ENCODE measurements at regions not wholly inside any gene's neighbourhood (a gene's known extent, or its start where the extent isn't known, plus 50 kb on each side); places are given as distances from the start of the nearest gene placed in this dataset.
"Not testable (repeated sequence)": the region's sequence is repeated elsewhere in the genome, so short reads cannot be mapped to it uniquely, and the experiment has no call there.

GRCh38 chr14:97158102-97158501 is 360.9 kb downstream of the VRK1 start:
- TF ChIP-seq CTCF (IDR thresholded peaks at IDR 0.05; ENCODE audit: unreplicated experiment) = no peak
- H3K9me3 Mint-ChIP-seq (ENCODE audit: unreplicated experiment) = peaks cover 8% of the 10 kb centered on the region
- peaks cover 1% of the 10 kb centered on the region for H3K27me3 Mint-ChIP-seq (ENCODE audit: unreplicated experiment)
- no peaks in the 10 kb centered on the region for H3K4me1 Mint-ChIP-seq (ENCODE audit: unreplicated experiment)
- no peak for DNase-seq (ENCODE audit: low spot score)
- no peak overlapping the region for H3K4me3 Mint-ChIP-seq (ENCODE audit: unreplicated experiment)
- no peak overlapping the region for H3K27ac Mint-ChIP-seq (ENCODE audit: unreplicated experiment)
- H3K36me3 Mint-ChIP-seq (ENCODE audit: low read depth, unreplicated experiment) = peaks cover 5% of the 10 kb centered on the region

DNA sequence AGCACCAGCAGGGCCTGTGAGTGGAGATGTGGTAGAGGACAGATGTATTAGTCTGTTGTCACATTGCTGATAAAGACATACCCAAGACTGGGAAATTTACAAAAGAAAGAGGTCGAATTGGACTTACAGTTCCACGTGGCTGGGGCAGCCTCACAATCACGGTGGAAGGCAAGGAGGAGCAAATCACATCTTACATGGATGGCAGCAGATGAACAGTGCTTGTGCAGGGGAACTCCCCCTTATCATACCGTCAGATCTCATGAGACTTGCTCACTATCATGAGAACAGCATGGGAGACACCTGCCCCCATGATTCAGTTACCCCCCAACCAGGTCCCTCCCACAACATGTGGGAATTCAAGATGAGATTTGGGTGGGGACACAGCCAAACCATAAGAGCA is 361.9 kb downstream of the VRK1 start:
- no peak overlapping the region for H3K27ac Mint-ChIP-seq (ENCODE audit: unreplicated experiment)
- DNase-seq (ENCODE audit: low spot score) = no peak
- H3K36me3 Mint-ChIP-seq (ENCODE audit: low read depth, unreplicated experiment) = peaks cover 5% of the 10 kb centered on the region
- no peak overlapping the region for H3K4me3 Mint-ChIP-seq (ENCODE audit: unreplicated experiment)
- TF ChIP-seq CTCF (IDR thresholded peaks at IDR 0.05; ENCODE audit: unreplicated experiment) = no peak
- H3K4me1 Mint-ChIP-seq (ENCODE audit: unreplicated experiment) = no peaks in the 10 kb centered on the region
- peaks cover 8% of the 10 kb centered on the region for H3K9me3 Mint-ChIP-seq (ENCODE audit: unreplicated experiment)
- H3K27me3 Mint-ChIP-seq (ENCODE audit: unreplicated experiment) = peaks cover 1% of the 10 kb centered on the region

GRCh38 chr14:97162621-97163020 is 365.4 kb downstream of the VRK1 start:
- TF ChIP-seq CTCF (IDR thresholded peaks at IDR 0.05; ENCODE audit: unreplicated experiment) = no peak
- Mint-ChIP-seq H3K27ac (ENCODE audit: unreplicated experiment) (no peak overlapping the region), H3K27me3 (ENCODE audit: unreplicated experiment) (no peaks in the 10 kb centered on the region), H3K36me3 (ENCODE audit: low read depth, unreplicated experiment) (peaks cover 5% of the 10 kb centered on the region), H3K4me1 (ENCODE audit: unreplicated experiment) (no peaks in the 10 kb centered on the region), H3K4me3 (ENCODE audit: unreplicated experiment) (no peak overlapping the region), H3K9me3 (ENCODE audit: unreplicated experiment) (peaks cover 8% of the 10 kb centered on the region)
- DNase-seq (ENCODE audit: low spot score) = no peak

DNA sequence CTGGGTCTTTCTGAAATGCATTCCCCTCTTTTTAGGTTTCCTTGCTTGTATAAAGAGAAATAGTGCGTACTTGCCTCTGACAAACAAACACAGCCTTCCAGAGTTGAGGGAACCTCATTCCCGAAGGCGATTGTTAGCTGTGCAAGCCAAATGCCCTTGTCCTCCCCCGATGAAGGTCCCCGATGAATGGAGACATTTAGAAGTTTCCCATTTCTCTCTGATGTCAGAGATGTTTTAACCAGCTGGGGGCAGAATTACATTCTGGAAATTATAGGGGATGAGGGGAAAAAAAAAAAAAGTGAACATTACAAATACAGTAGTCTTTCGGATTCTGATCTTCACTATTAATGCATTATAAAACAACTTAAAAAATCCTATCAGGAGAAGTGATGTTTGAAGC is 366.8 kb downstream of the VRK1 start:
- Mint-ChIP-seq H3K4me1 (ENCODE audit: unreplicated experiment) (no peaks in the 10 kb centered on the region), H3K4me3 (ENCODE audit: unreplicated experiment) (no peak overlapping the region), H3K36me3 (ENCODE audit: low read depth, unreplicated experiment) (peaks cover 1% of the 10 kb centered on the region), H3K27ac (ENCODE audit: unreplicated experiment) (no peak overlapping the region), H3K9me3 (ENCODE audit: unreplicated experiment) (peaks cover 5% of the 10 kb centered on the region), H3K27me3 (ENCODE audit: unreplicated experiment) (peaks cover 4% of the 10 kb centered on the region)
- DNase-seq (ENCODE audit: low spot score) = no peak
- no peak for TF ChIP-seq CTCF (IDR thresholded peaks at IDR 0.05; ENCODE audit: unreplicated experiment)

DNA sequence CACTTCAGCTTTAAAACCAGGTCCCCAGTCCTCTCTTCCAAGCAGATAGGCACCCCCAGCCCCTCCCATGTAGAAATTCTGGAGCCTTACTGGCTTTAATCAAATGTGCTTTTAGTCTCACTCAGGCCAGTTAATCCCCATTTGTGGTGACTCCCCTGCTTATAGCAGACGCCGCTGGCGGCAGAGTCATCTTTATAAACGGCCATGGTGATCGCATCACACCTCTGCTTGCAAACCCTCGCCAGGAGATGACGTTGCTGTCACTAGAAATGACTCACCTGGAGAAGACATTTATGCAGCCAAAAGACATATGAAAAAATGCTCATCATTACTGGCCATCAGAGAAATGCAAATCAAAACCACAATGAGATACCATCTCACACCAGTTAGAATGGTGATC is 369.3 kb downstream of the VRK1 start:
- Mint-ChIP-seq H3K27ac (ENCODE audit: unreplicated experiment) (no peak overlapping the region), H3K27me3 (ENCODE audit: unreplicated experiment) (peaks cover 4% of the 10 kb centered on the region), H3K36me3 (ENCODE audit: low read depth, unreplicated experiment) (no peaks in the 10 kb centered on the region), H3K4me3 (ENCODE audit: unreplicated experiment) (no peak overlapping the region), H3K9me3 (ENCODE audit: unreplicated experiment) (no peaks in the 10 kb centered on the region), H3K4me1 (ENCODE audit: unreplicated experiment) (no peaks in the 10 kb centered on the region)
- no peak for DNase-seq (ENCODE audit: low spot score)
- no peak for TF ChIP-seq CTCF (IDR thresholded peaks at IDR 0.05; ENCODE audit: unreplicated experiment)

- H3K36me3 Mint-ChIP-seq (ENCODE audit: low read depth, unreplicated experiment); H3K9me3 Mint-ChIP-seq (ENCODE audit: unreplicated experiment); H3K4me1 Mint-ChIP-seq (ENCODE audit: unreplicated experiment); H3K4me3 Mint-ChIP-seq (ENCODE audit: unreplicated experiment); DNase-seq (ENCODE audit: low spot score); H3K27ac Mint-ChIP-seq (ENCODE audit: unreplicated experiment); H3K27me3 Mint-ChIP-seq (ENCODE audit: unreplicated experiment): not testable (repeated sequence)
Observed at GRCh38 chr14:97167577-97167976, 370.4 kb downstream of the VRK1 start.
